ENCODE measurements at regions not wholly inside any gene's neighbourhood (a gene's known extent, or its start where the extent isn't known, plus 50 kb on each side); places are given as distances from the start of the nearest gene placed in this dataset.

DNA sequence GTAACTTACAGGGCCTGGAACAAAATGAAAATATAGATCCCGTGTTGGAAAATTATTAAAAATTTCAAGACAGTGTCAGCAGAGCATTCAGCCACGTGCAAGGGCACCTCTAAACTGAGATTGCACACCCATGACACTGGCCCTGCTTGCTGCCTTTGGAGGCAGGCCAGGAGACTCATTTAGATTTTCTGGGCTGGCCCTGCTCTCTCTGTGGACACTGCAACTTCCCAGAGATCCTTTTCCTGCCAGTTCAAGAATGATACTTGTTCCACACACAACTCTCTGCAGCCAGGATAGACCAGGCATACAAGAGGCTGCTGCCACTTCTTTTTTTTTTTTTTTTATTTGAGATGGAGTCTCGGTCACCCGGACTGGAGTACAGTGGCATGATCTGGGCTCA is 56.7 kb upstream of the PTPRJ start:
- Histone ChIP-seq H4K20me1 (replicated peaks; ENCODE audit: insufficient read depth) (no peaks in the 10 kb centered on the region), H3K36me3 (ENCODE audit: insufficient read depth) (no peaks in the 10 kb centered on the region), H3K4me1 (ENCODE audit: insufficient read depth) (no peaks in the 10 kb centered on the region), H3F3A (replicated peaks; ENCODE audit: low read depth) (no peaks in the 10 kb centered on the region), H3K4me3 (no peak overlapping the region), H3K79me2 (replicated peaks; ENCODE audit: insufficient read depth) (no peaks in the 10 kb centered on the region), H3K27me3 (ENCODE audit: insufficient read depth) (no peaks in the 10 kb centered on the region), H3K9me2 (ENCODE audit: insufficient read depth) (no peaks in the 10 kb centered on the region), H2AFZ (no peak overlapping the region), H3K27ac (ENCODE audit: low read depth) (no peak overlapping the region), H3K4me2 (no peak overlapping the region)
- no peak for TF ChIP-seq ZNF331 (CRISPR knock-in tag; IDR thresholded peaks at IDR 0.05; ENCODE audit: low read depth)
- no peak for TF ChIP-seq NANOG (IDR thresholded peaks at IDR 0.05; ENCODE audit: borderline replicate concordance)
- TF ChIP-seq, protein P1, sequence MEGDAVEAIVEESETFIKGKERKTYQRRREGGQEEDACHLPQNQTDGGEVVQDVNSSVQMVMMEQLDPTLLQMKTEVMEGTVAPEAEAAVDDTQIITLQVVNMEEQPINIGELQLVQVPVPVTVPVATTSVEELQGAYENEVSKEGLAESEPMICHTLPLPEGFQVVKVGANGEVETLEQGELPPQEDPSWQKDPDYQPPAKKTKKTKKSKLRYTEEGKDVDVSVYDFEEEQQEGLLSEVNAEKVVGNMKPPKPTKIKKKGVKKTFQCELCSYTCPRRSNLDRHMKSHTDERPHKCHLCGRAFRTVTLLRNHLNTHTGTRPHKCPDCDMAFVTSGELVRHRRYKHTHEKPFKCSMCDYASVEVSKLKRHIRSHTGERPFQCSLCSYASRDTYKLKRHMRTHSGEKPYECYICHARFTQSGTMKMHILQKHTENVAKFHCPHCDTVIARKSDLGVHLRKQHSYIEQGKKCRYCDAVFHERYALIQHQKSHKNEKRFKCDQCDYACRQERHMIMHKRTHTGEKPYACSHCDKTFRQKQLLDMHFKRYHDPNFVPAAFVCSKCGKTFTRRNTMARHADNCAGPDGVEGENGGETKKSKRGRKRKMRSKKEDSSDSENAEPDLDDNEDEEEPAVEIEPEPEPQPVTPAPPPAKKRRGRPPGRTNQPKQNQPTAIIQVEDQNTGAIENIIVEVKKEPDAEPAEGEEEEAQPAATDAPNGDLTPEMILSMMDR (conservative IDR thresholded peaks at IDR 0.05; ENCODE audit: low read depth in 2 of 2): no peak
- TF ChIP-seq EZH2 (IDR thresholded peaks at IDR 0.05; ENCODE audit: low read depth, unreplicated experiment): no peak
- no peak for TF ChIP-seq POLR2AphosphoS5 (IDR thresholded peaks at IDR 0.05; ENCODE audit: low read depth)
- TF ChIP-seq, protein P2, sequence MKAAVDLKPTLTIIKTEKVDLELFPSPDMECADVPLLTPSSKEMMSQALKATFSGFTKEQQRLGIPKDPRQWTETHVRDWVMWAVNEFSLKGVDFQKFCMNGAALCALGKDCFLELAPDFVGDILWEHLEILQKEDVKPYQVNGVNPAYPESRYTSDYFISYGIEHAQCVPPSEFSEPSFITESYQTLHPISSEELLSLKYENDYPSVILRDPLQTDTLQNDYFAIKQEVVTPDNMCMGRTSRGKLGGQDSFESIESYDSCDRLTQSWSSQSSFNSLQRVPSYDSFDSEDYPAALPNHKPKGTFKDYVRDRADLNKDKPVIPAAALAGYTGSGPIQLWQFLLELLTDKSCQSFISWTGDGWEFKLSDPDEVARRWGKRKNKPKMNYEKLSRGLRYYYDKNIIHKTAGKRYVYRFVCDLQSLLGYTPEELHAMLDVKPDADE (IDR thresholded peaks at IDR 0.05): no peak
- TF ChIP-seq, protein P3, sequence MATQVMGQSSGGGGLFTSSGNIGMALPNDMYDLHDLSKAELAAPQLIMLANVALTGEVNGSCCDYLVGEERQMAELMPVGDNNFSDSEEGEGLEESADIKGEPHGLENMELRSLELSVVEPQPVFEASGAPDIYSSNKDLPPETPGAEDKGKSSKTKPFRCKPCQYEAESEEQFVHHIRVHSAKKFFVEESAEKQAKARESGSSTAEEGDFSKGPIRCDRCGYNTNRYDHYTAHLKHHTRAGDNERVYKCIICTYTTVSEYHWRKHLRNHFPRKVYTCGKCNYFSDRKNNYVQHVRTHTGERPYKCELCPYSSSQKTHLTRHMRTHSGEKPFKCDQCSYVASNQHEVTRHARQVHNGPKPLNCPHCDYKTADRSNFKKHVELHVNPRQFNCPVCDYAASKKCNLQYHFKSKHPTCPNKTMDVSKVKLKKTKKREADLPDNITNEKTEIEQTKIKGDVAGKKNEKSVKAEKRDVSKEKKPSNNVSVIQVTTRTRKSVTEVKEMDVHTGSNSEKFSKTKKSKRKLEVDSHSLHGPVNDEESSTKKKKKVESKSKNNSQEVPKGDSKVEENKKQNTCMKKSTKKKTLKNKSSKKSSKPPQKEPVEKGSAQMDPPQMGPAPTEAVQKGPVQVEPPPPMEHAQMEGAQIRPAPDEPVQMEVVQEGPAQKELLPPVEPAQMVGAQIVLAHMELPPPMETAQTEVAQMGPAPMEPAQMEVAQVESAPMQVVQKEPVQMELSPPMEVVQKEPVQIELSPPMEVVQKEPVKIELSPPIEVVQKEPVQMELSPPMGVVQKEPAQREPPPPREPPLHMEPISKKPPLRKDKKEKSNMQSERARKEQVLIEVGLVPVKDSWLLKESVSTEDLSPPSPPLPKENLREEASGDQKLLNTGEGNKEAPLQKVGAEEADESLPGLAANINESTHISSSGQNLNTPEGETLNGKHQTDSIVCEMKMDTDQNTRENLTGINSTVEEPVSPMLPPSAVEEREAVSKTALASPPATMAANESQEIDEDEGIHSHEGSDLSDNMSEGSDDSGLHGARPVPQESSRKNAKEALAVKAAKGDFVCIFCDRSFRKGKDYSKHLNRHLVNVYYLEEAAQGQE (IDR thresholded peaks at IDR 0.05; ENCODE audit: unreplicated experiment): no peak
- no peak for TF ChIP-seq EZH2phosphoT487 (IDR thresholded peaks at IDR 0.05; ENCODE audit: unreplicated experiment)
- TF ChIP-seq, protein P4, sequence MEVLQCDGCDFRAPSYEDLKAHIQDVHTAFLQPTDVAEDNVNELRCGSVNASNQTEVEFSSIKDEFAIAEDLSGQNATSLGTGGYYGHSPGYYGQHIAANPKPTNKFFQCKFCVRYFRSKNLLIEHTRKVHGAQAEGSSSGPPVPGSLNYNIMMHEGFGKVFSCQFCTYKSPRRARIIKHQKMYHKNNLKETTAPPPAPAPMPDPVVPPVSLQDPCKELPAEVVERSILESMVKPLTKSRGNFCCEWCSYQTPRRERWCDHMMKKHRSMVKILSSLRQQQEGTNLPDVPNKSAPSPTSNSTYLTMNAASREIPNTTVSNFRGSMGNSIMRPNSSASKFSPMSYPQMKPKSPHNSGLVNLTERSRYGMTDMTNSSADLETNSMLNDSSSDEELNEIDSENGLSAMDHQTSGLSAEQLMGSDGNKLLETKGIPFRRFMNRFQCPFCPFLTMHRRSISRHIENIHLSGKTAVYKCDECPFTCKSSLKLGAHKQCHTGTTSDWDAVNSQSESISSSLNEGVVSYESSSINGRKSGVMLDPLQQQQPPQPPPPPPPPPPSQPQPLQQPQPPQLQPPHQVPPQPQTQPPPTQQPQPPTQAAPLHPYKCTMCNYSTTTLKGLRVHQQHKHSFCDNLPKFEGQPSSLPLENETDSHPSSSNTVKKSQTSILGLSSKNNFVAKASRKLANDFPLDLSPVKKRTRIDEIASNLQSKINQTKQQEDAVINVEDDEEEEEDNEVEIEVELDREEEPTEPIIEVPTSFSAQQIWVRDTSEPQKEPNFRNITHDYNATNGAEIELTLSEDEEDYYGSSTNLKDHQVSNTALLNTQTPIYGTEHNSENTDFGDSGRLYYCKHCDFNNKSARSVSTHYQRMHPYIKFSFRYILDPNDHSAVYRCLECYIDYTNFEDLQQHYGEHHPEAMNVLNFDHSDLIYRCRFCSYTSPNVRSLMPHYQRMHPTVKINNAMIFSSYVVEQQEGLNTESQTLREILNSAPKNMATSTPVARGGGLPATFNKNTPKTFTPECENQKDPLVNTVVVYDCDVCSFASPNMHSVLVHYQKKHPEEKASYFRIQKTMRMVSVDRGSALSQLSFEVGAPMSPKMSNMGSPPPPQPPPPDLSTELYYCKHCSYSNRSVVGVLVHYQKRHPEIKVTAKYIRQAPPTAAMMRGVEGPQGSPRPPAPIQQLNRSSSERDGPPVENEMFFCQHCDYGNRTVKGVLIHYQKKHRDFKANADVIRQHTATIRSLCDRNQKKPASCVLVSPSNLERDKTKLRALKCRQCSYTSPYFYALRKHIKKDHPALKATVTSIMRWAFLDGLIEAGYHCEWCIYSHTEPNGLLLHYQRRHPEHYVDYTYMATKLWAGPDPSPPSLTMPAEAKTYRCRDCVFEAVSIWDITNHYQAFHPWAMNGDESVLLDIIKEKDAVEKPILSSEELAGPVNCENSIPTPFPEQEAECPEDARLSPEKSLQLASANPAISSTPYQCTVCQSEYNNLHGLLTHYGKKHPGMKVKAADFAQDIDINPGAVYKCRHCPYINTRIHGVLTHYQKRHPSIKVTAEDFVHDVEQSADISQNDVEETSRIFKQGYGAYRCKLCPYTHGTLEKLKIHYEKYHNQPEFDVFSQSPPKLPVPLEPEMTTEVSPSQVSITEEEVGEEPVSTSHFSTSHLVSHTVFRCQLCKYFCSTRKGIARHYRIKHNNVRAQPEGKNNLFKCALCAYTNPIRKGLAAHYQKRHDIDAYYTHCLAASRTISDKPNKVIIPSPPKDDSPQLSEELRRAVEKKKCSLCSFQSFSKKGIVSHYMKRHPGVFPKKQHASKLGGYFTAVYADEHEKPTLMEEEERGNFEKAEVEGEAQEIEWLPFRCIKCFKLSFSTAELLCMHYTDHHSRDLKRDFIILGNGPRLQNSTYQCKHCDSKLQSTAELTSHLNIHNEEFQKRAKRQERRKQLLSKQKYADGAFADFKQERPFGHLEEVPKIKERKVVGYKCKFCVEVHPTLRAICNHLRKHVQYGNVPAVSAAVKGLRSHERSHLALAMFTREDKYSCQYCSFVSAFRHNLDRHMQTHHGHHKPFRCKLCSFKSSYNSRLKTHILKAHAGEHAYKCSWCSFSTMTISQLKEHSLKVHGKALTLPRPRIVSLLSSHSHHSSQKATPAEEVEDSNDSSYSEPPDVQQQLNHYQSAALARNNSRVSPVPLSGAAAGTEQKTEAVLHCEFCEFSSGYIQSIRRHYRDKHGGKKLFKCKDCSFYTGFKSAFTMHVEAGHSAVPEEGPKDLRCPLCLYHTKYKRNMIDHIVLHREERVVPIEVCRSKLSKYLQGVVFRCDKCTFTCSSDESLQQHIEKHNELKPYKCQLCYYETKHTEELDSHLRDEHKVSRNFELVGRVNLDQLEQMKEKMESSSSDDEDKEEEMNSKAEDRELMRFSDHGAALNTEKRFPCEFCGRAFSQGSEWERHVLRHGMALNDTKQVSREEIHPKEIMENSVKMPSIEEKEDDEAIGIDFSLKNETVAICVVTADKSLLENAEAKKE (CRISPR knock-in tag; IDR thresholded peaks at IDR 0.05): no peak
- no peak for TF ChIP-seq CREB1 (CRISPR knock-in tag; IDR thresholded peaks at IDR 0.05; ENCODE audit: low read depth)
- no peak for TF ChIP-seq ZNF114 (CRISPR knock-in tag; IDR thresholded peaks at IDR 0.05)
- no peak for TF ChIP-seq STAT1 (IDR thresholded peaks at IDR 0.05; ENCODE audit: unreplicated experiment)
- TF ChIP-seq JUNB (IDR thresholded peaks at IDR 0.05; ENCODE audit: unreplicated experiment): no peak
- Mint-ChIP-seq H3K27ac (no peak overlapping the region), H3K4me1 (peaks cover 8% of the 10 kb centered on the region; the same call in 2 of the 3 replicates), H3K36me3 (ENCODE audit: low read depth) (no peaks in the 10 kb centered on the region), H3K27me3 (ENCODE audit: insufficient read depth, low read depth, poor library complexity) (peaks cover 8% of the 10 kb centered on the region), H3K4me3 (no peak overlapping the region), H3K9me3 (no peaks in the 10 kb centered on the region)
- DNase-seq (ENCODE audit: low spot score) (no peak), ATAC-seq (no peak)
